ENCODE measurements at regions not wholly inside any gene's neighbourhood (a gene's known extent, or its start where the extent isn't known, plus 50 kb on each side); places are given as distances from the start of the nearest gene placed in this dataset.

GRCh38 chr11:116507849-116508695, 264.7 kb downstream of the BUD13 start:
- no peaks in the 10 kb centered on the region for H3K79me2 ChIP-seq (ENCODE audit: insufficient read depth, low read length)
- no peak overlapping the region for H2AFZ ChIP-seq (ENCODE audit: low read length)
- H3K36me3 ChIP-seq (ENCODE audit: insufficient read depth, low read length): no peaks in the 10 kb centered on the region
- no peaks in the 10 kb centered on the region for H3K27me3 ChIP-seq (ENCODE audit: insufficient read depth, low read length)
- no peak overlapping the region for H3K27ac ChIP-seq (ENCODE audit: low read depth, low read length, poor library complexity, severe bottlenecking)
- no peaks in the 10 kb centered on the region for H4K20me1 ChIP-seq (ENCODE audit: insufficient read depth, low read length)
- TF ChIP-seq EZH2 (IDR thresholded peaks at IDR 0.05; ENCODE audit: borderline replicate concordance, low read length) (no peak), CTCF (IDR thresholded peaks at IDR 0.05; ENCODE audit: low read length) (no peak)
- no peaks in the 10 kb centered on the region for H3K4me1 ChIP-seq (ENCODE audit: insufficient read depth, low read length, severe bottlenecking)
- H3K9ac ChIP-seq (ENCODE audit: low read length): no peak overlapping the region
- no peak overlapping the region for H3K4me3 ChIP-seq (ENCODE audit: low read depth, low read length, poor library complexity, severe bottlenecking)
- H3K9me2 ChIP-seq (ENCODE audit: low read depth, low read length): no peaks in the 10 kb centered on the region
- H3K4me2 ChIP-seq (ENCODE audit: low read length): no peak overlapping the region
- no peaks in the 10 kb centered on the region for H3K9me3 ChIP-seq (ENCODE audit: low read length)
- H3F3A ChIP-seq (ENCODE audit: insufficient read depth, low read length): no peaks in the 10 kb centered on the region

GRCh38 chr11:116507016-116507415, 265.8 kb downstream of the BUD13 start:
- Histone ChIP-seq H3F3A (ENCODE audit: insufficient read depth, low read length) (no peaks in the 10 kb centered on the region), H4K20me1 (ENCODE audit: insufficient read depth, low read length) (no peaks in the 10 kb centered on the region), H3K27me3 (ENCODE audit: insufficient read depth, low read length) (no peaks in the 10 kb centered on the region), H2AFZ (ENCODE audit: low read length) (no peak overlapping the region), H3K9me3 (ENCODE audit: low read length) (no peaks in the 10 kb centered on the region), H3K79me2 (ENCODE audit: insufficient read depth, low read length) (no peaks in the 10 kb centered on the region), H3K36me3 (ENCODE audit: insufficient read depth, low read length) (no peaks in the 10 kb centered on the region), H3K4me1 (ENCODE audit: insufficient read depth, low read length, severe bottlenecking) (no peaks in the 10 kb centered on the region), H3K4me2 (ENCODE audit: low read length) (no peak overlapping the region), H3K27ac (ENCODE audit: low read depth, low read length, poor library complexity, severe bottlenecking) (no peak overlapping the region), H3K4me3 (ENCODE audit: low read depth, low read length, poor library complexity, severe bottlenecking) (no peak overlapping the region), H3K9ac (ENCODE audit: low read length) (no peak overlapping the region), H3K9me2 (ENCODE audit: low read depth, low read length) (no peaks in the 10 kb centered on the region)
- TF ChIP-seq CTCF (IDR thresholded peaks at IDR 0.05; ENCODE audit: low read length) (no peak), EZH2 (IDR thresholded peaks at IDR 0.05; ENCODE audit: borderline replicate concordance, low read length) (no peak)

- Histone ChIP-seq H3K9ac (ENCODE audit: low read length) (no peak overlapping the region), H3K36me3 (ENCODE audit: insufficient read depth, low read length) (no peaks in the 10 kb centered on the region), H3K4me3 (ENCODE audit: low read depth, low read length, poor library complexity, severe bottlenecking) (no peak overlapping the region), H4K20me1 (ENCODE audit: insufficient read depth, low read length) (no peaks in the 10 kb centered on the region), H3K79me2 (ENCODE audit: insufficient read depth, low read length) (no peaks in the 10 kb centered on the region), H3K9me3 (ENCODE audit: low read length) (no peaks in the 10 kb centered on the region), H3K9me2 (ENCODE audit: low read depth, low read length) (no peaks in the 10 kb centered on the region), H3F3A (ENCODE audit: insufficient read depth, low read length) (no peaks in the 10 kb centered on the region), H2AFZ (ENCODE audit: low read length) (no peak overlapping the region), H3K4me1 (ENCODE audit: insufficient read depth, low read length, severe bottlenecking) (no peaks in the 10 kb centered on the region), H3K27me3 (ENCODE audit: insufficient read depth, low read length) (no peaks in the 10 kb centered on the region), H3K27ac (ENCODE audit: low read depth, low read length, poor library complexity, severe bottlenecking) (no peak overlapping the region), H3K4me2 (ENCODE audit: low read length) (no peak overlapping the region)
- TF ChIP-seq CTCF (IDR thresholded peaks at IDR 0.05; ENCODE audit: low read length): no peak
- TF ChIP-seq EZH2 (IDR thresholded peaks at IDR 0.05; ENCODE audit: borderline replicate concordance, low read length): no peak
Observed at GRCh38 chr11:116506263-116506825, 266.4 kb downstream of the BUD13 start.

Data from OCI-LY1 (cell line).